HCT116 (cell line): ENCODE measurements at regions not wholly inside any gene's neighbourhood (a gene's known extent, or its start where the extent isn't known, plus 50 kb on each side); places are given as distances from the start of the nearest gene placed in this dataset.

ENCODE experiments used
- ATF3 ChIP-seq: IDR thresholded peaks from 2 replicates; pipeline ENCODE4 v1.6.1; 2012
- CTCF ChIP-seq, 3 experiments: fragments of 200-600 bp in 1 of 3; sonication (generic) in 1 of 3; IDR thresholded peaks in 2 of 3; conservative IDR thresholded peaks in 1 of 3; 2 replicates each; pipeline ENCODE4 v1.5.1; 2012 to 2017; ENCODE audit warnings: low read depth in 2 of 3, low read length in 2 of 3, antibody characterized with exemption in 1 of 3, borderline replicate concordance in 1 of 3, control low read depth in 1 of 3, mild to moderate bottlenecking in 1 of 3, mixed read lengths in 1 of 3, mixed run types in 1 of 3, moderate library complexity in 1 of 3; ENCODE audit not compliant: insufficient read depth in 1 of 3
- POLR2A ChIP-seq: IDR thresholded peaks from 2 replicates; pipeline ENCODE4 v1.7.0; 2011; ENCODE audit warnings: borderline replicate concordance; ENCODE audit not compliant: insufficient read depth, insufficient read length; ENCODE audit errors: extremely low read depth
- RAD21 ChIP-seq: IDR thresholded peaks from 2 replicates; pipeline ENCODE4 v1.6.1; 2012; ENCODE audit warnings: low read depth, mild to moderate bottlenecking
- REST ChIP-seq: IDR thresholded peaks from 2 replicates; pipeline ENCODE4 v1.6.1; 2012; ENCODE audit warnings: low read depth
- TCF7L2 ChIP-seq: IDR thresholded peaks from 2 replicates; pipeline ENCODE4 v1.7.0; 2011; ENCODE audit warnings: borderline replicate concordance, inconsistent platforms; ENCODE audit not compliant: insufficient read depth, insufficient read length; ENCODE audit errors: extremely low read depth
- YY1 ChIP-seq: IDR thresholded peaks from 2 replicates; pipeline ENCODE4 v1.6.1; 2011; ENCODE audit warnings: low read length, low read depth, moderate library complexity, mild to moderate bottlenecking; ENCODE audit not compliant: insufficient replicate concordance; ENCODE audit errors: extremely low read depth
- ZFX ChIP-seq: fragments of 450-650 bp; IDR thresholded peaks from 2 replicates; pipeline ENCODE4 v1.6.1; 2017

GRCh38 chrX:68934421-68934820, 105.6 kb downstream of the EFNB1 start:
- no peak for TF ChIP-seq YY1
- no peak for TF ChIP-seq CTCF (IDR thresholded peaks at IDR 0.05 in 2 of 3, conservative IDR thresholded peaks at IDR 0.05 in 1 of 3; ENCODE audit: borderline replicate concordance in 1 of 3, insufficient read depth in 1 of 3, low read depth in 2 of 3, low read length in 2 of 3)
- no peak for TF ChIP-seq RAD21
- no peak for TF ChIP-seq POLR2A
- TF ChIP-seq ATF3: no peak
- no peak for TF ChIP-seq REST
- no peak for TF ChIP-seq ZFX
- TF ChIP-seq TCF7L2: no peak
